Loucy (cell line): ENCODE measurements at regions not wholly inside any gene's neighbourhood (a gene's known extent, or its start where the extent isn't known, plus 50 kb on each side); places are given as distances from the start of the nearest gene placed in this dataset.

Source experiments
- EZH2phosphoT487 ChIP-seq: fragments of 200-600 bp; IDR thresholded peaks from 2 replicates; pipeline ENCODE4 v1.6.1; 2018; ENCODE audit warnings: antibody characterized with exemption, mild to moderate bottlenecking, moderate library complexity, borderline replicate concordance
- TF ChIP-seq, protein P1 (sequence below): fragments of 200-600 bp; sonication (generic); conservative IDR thresholded peaks from 2 replicates; pipeline ENCODE4 v1.5.1; 2014; ENCODE audit warnings: mild to moderate bottlenecking, antibody characterized with exemption, low read length

DNA sequence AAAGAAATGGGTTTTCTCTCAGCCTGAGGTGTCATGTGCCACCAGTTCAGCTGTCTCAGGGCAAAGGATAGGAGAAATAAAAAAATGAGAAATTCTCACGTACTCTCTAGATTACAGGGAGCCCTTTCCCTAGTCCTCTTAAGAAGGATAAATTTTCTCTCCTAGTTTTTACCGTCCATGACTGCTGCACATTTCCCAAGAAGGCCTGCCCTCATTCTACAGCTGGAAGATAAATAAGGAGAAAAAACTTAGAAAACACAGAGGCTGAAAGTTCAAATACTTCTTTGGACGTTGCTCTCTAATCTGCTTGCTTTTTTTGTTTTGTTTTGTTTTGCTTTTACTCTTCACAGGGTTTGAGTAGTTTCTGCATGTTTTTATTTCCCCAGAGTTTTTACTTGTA is 211.9 kb downstream of the DCAF12L2 start:
- TF ChIP-seq, protein P1, sequence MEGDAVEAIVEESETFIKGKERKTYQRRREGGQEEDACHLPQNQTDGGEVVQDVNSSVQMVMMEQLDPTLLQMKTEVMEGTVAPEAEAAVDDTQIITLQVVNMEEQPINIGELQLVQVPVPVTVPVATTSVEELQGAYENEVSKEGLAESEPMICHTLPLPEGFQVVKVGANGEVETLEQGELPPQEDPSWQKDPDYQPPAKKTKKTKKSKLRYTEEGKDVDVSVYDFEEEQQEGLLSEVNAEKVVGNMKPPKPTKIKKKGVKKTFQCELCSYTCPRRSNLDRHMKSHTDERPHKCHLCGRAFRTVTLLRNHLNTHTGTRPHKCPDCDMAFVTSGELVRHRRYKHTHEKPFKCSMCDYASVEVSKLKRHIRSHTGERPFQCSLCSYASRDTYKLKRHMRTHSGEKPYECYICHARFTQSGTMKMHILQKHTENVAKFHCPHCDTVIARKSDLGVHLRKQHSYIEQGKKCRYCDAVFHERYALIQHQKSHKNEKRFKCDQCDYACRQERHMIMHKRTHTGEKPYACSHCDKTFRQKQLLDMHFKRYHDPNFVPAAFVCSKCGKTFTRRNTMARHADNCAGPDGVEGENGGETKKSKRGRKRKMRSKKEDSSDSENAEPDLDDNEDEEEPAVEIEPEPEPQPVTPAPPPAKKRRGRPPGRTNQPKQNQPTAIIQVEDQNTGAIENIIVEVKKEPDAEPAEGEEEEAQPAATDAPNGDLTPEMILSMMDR: no peak
- no peak for TF ChIP-seq EZH2phosphoT487
